GM13976 (cell line): ENCODE measurements at regions not wholly inside any gene's neighbourhood (a gene's known extent, or its start where the extent isn't known, plus 50 kb on each side); places are given as distances from the start of the nearest gene placed in this dataset.

Experiments used
- DNase-seq: peaks from one replicate; pipeline ENCODE4 v3.0.0; 2012; ENCODE audit warnings: low spot score
- CTCF ChIP-seq: IDR thresholded peaks from 2 replicates; pipeline ENCODE4 v1.5.1; 2012; ENCODE audit warnings: borderline replicate concordance, mild to moderate bottlenecking; ENCODE audit not compliant: insufficient read depth; ENCODE audit errors: extremely low read depth, missing control alignments, control extremely low read depth
- in situ Hi-C: fragments of 300-500 bp; cut with MboI; formaldehyde crosslinking; loops from one replicate; pipeline ENCODE4 v1.12.0; 2022; ENCODE audit warnings: low sequenced_read_pairs, mixed read lengths, inconsistent platforms; ENCODE audit not compliant: unreplicated experiment

- DNase-seq, result no peak
- in situ Hi-C loops, result no loop called here
Observed at GRCh38 chr4:155565330-155565729, 101.3 kb upstream of the GUCY1A1 start.

GRCh38 chr4:155564880-155565279 is 101.8 kb upstream of the GUCY1A1 start:
- TF ChIP-seq CTCF, result no peak
- in situ Hi-C loops, result no loop called here
- DNase-seq, result no peak

More at GRCh38 chr4:155565330-155565729, 101.3 kb upstream of the GUCY1A1 start:
- no peak for TF ChIP-seq CTCF

- in situ Hi-C loops, result no loop called here
Observed at GRCh38 chr4:155564086-155564485, 102.6 kb upstream of the GUCY1A1 start.

GRCh38 chr4:155559915-155560314 is 106.7 kb upstream of the GUCY1A1 start:
- no peak for DNase-seq
- TF ChIP-seq CTCF, result no peak
- in situ Hi-C loops, result no loop called here

More at GRCh38 chr4:155564086-155564485, 102.6 kb upstream of the GUCY1A1 start:
- no peak for DNase-seq
- no peak for TF ChIP-seq CTCF

GRCh38 chr4:155552180-155552579 is 114.5 kb upstream of the GUCY1A1 start:
- no peak for DNase-seq
- in situ Hi-C loops, result no loop called here
- TF ChIP-seq CTCF, result no peak

- in situ Hi-C loops, result no loop called here
- TF ChIP-seq CTCF, result no peak
- DNase-seq, result no peak
Observed at GRCh38 chr4:155548173-155548572, 118.5 kb upstream of the GUCY1A1 start.

- TF ChIP-seq CTCF, result no peak
- no peak for DNase-seq
- in situ Hi-C loops, result no loop called here
Observed at GRCh38 chr4:155546451-155546850, 120.2 kb upstream of the GUCY1A1 start.
